ENCODE measurements at regions not wholly inside any gene's neighbourhood (a gene's known extent, or its start where the extent isn't known, plus 50 kb on each side); places are given as distances from the start of the nearest gene placed in this dataset.

- dilution Hi-C loops (cut with MboI; ENCODE audit: extremely low pct_ligation_motif_present, low sequenced_read_pairs), result no loop called here
- no peaks in the 10 kb centered on the region for H3K79me2 ChIP-seq (ENCODE audit: control insufficient read depth, insufficient read depth, low read length)
- TF ChIP-seq MAX (IDR thresholded peaks at IDR 0.05; ENCODE audit: insufficient read depth, insufficient read length) (peak; percentile 58), GATA2 (IDR thresholded peaks at IDR 0.05; ENCODE audit: insufficient read depth, insufficient read length, low read depth, low read length) (no peak)
- BruUV-seq (replicated peaks), result no TSS peak
- H3K27ac ChIP-seq (ENCODE audit: insufficient read depth, low read depth, low read length), result no peak overlapping the region
- no peaks in the 10 kb centered on the region for H4K20me1 ChIP-seq (replicated peaks; ENCODE audit: control insufficient read depth, extremely low read depth, insufficient read depth, low read length)
- no peaks in the 10 kb centered on the region for H3K36me3 ChIP-seq (ENCODE audit: control insufficient read depth in 2 of 2, extremely low read depth in 1 of 2, insufficient read depth in 2 of 2, low read length in 2 of 2)
- H3K27me3 ChIP-seq (ENCODE audit: control insufficient read depth in 2 of 2, insufficient read depth in 2 of 2, low read length in 2 of 2), result no peaks in the 10 kb centered on the region
- DNase-seq (ENCODE audit: low read depth, low spot score) (peak; percentile 30), FAIRE-seq (no peak)
- intact Hi-C loops (cut with micrococcal nuclease), result no loop called here
- H3K4me3 ChIP-seq (replicated peaks in 1 of 3; ENCODE audit: insufficient read depth in 1 of 3, low read depth in 1 of 3, low read length in 3 of 3), result no peak overlapping the region
- no peaks in the 10 kb centered on the region for H3K9me3 ChIP-seq (replicated peaks; ENCODE audit: control insufficient read depth, insufficient read depth, low read length)
- no peak overlapping the region for H3K9ac ChIP-seq (replicated peaks; ENCODE audit: extremely low read depth, insufficient read depth, low read length)
- no peak overlapping the region for H2AFZ ChIP-seq (ENCODE audit: low read depth, low read length)
- CTCF ChIA-PET, result interaction anchor here (2.9 kb wide), 1 partner anchor 87 kb away, joined by 17 read pairs; no protein-coding TSS in a partner anchor
- POLR2A ChIA-PET, result no interaction called here
- peaks cover 12% of the 10 kb centered on the region for H3K4me1 ChIP-seq (ENCODE audit: control insufficient read depth, extremely low read depth, insufficient read depth, low read length)
- no peaks in the 10 kb centered on the region for H3K9me1 ChIP-seq (replicated peaks; ENCODE audit: control insufficient read depth, extremely low read depth, insufficient read depth, low read length)
- no peak overlapping the region for H3K4me2 ChIP-seq (ENCODE audit: insufficient read depth, low read length)
These were observed 167.0 kb downstream of the ERMARD start for GRCh38 chr6:169918239-169918953.

GRCh38 chr6:169917153-169917552 lies 165.7 kb downstream of the ERMARD start:
- ChIA-PET POLR2A (no interaction called here), CTCF (no interaction called here)
- no peak for TF ChIP-seq POLR2AphosphoS5 (IDR thresholded peaks at IDR 0.05; ENCODE audit: insufficient read depth, low read depth, low read length)
- TF ChIP-seq FOS (IDR thresholded peaks at IDR 0.05; ENCODE audit: borderline replicate concordance, insufficient read depth, low read length), result no peak
- TF ChIP-seq POLR2A (IDR thresholded peaks at IDR 0.05; ENCODE audit: low read depth, low read length), result no peak
- no TSS peak for BruUV-seq (replicated peaks)
- Histone ChIP-seq H3K36me3 (ENCODE audit: control insufficient read depth in 2 of 2, extremely low read depth in 1 of 2, insufficient read depth in 2 of 2, low read length in 2 of 2) (no peaks in the 10 kb centered on the region), H4K20me1 (replicated peaks; ENCODE audit: control insufficient read depth, extremely low read depth, insufficient read depth, low read length) (no peaks in the 10 kb centered on the region), H3K27me3 (ENCODE audit: control insufficient read depth in 2 of 2, insufficient read depth in 2 of 2, low read length in 2 of 2) (peaks cover 2 to 4% of the 10 kb centered on the region in 2 experiments), H3K9me3 (replicated peaks; ENCODE audit: control insufficient read depth, insufficient read depth, low read length) (no peaks in the 10 kb centered on the region), H3K9ac (replicated peaks; ENCODE audit: extremely low read depth, insufficient read depth, low read length) (no peak overlapping the region), H3K4me1 (ENCODE audit: control insufficient read depth, extremely low read depth, insufficient read depth, low read length) (peaks cover 12% of the 10 kb centered on the region), H3K4me3 (replicated peaks in 1 of 3; ENCODE audit: insufficient read depth in 1 of 3, low read depth in 1 of 3, low read length in 3 of 3) (no peak overlapping the region), H3K79me2 (ENCODE audit: control insufficient read depth, insufficient read depth, low read length) (no peaks in the 10 kb centered on the region), H3K27ac (ENCODE audit: insufficient read depth, low read depth, low read length) (no peak overlapping the region), H2AFZ (ENCODE audit: low read depth, low read length) (no peak overlapping the region), H3K9me1 (replicated peaks; ENCODE audit: control insufficient read depth, extremely low read depth, insufficient read depth, low read length) (no peaks in the 10 kb centered on the region), H3K4me2 (ENCODE audit: insufficient read depth, low read length) (no peak overlapping the region)
- FAIRE-seq (no peak), DNase-seq (ENCODE audit: low read depth, low spot score) (no peak)
- intact Hi-C loops (cut with micrococcal nuclease) (no loop called here), dilution Hi-C loops (cut with MboI; ENCODE audit: extremely low pct_ligation_motif_present, low sequenced_read_pairs) (no loop called here)
